Medulla oblongata (tissue), 1 donor: ENCODE measurements at regions not wholly inside any gene's neighbourhood (a gene's known extent, or its start where the extent isn't known, plus 50 kb on each side); places are given as distances from the start of the nearest gene placed in this dataset.
"Not testable (repeated sequence)": the region's sequence is repeated elsewhere in the genome, so short reads cannot be mapped to it uniquely, and the experiment has no call there.

Experiments used
- DNase-seq: peaks from one replicate; pipeline ENCODE4 v3.0.0-alpha.2; 2015; ENCODE audit errors: extremely low spot score

GRCh38 chr17:71830866-71831265 lies 290.0 kb upstream of the SOX9 start:
- peak; percentile 25 for DNase-seq

GRCh38 chr17:71842986-71843385 lies 277.8 kb upstream of the SOX9 start:
- no peak for DNase-seq

- DNase-seq: no peak
Observed at GRCh38 chr17:71845337-71845736, 275.5 kb upstream of the SOX9 start.

GRCh38 chr17:71846561-71847110 lies 274.2 kb upstream of the SOX9 start:
- no peak for DNase-seq

- DNase-seq: no peak
Observed at GRCh38 chr17:71849783-71850768, 270.7 kb upstream of the SOX9 start.

- no peak for DNase-seq
Observed at GRCh38 chr17:71850812-71851211, 270.0 kb upstream of the SOX9 start.

GRCh38 chr17:71855010-71855409 lies 265.8 kb upstream of the SOX9 start:
- no peak for DNase-seq

GRCh38 chr17:71864755-71865154 lies 256.1 kb upstream of the SOX9 start:
- DNase-seq: no peak

- DNase-seq: no peak
Observed at GRCh38 chr17:71866095-71866494, 254.7 kb upstream of the SOX9 start.

GRCh38 chr17:71869293-71869692 lies 251.5 kb upstream of the SOX9 start:
- DNase-seq: no peak

GRCh38 chr17:71869841-71870545 lies 250.8 kb upstream of the SOX9 start:
- DNase-seq: no peak

- no peak for DNase-seq
Observed at GRCh38 chr17:71870546-71870862, 250.3 kb upstream of the SOX9 start.

GRCh38 chr17:71872843-71873485 lies 247.9 kb upstream of the SOX9 start:
- no peak for DNase-seq

- DNase-seq: not testable (repeated sequence)
Observed at GRCh38 chr17:71874773-71875172, 246.0 kb upstream of the SOX9 start.

- no peak for DNase-seq
Observed at GRCh38 chr17:71878271-71878670, 242.5 kb upstream of the SOX9 start.

- no peak for DNase-seq
Observed at GRCh38 chr17:71878998-71879397, 241.8 kb upstream of the SOX9 start.

GRCh38 chr17:71881041-71881440 lies 239.8 kb upstream of the SOX9 start:
- no peak for DNase-seq

- no peak for DNase-seq
Observed at GRCh38 chr17:71881581-71881980, 239.2 kb upstream of the SOX9 start.

- DNase-seq: no peak
Observed at GRCh38 chr17:71883258-71883657, 237.6 kb upstream of the SOX9 start.

- no peak for DNase-seq
Observed at GRCh38 chr17:71883845-71884244, 237.0 kb upstream of the SOX9 start.

GRCh38 chr17:71885662-71886061 lies 235.2 kb upstream of the SOX9 start:
- DNase-seq: no peak

- DNase-seq: no peak
Observed at GRCh38 chr17:71899317-71899716, 221.5 kb upstream of the SOX9 start.
